Nephron progenitor cell (in vitro differentiated cells): ENCODE measurements at regions not wholly inside any gene's neighbourhood (a gene's known extent, or its start where the extent isn't known, plus 50 kb on each side); places are given as distances from the start of the nearest gene placed in this dataset.

Source experiments
- DNase-seq: peaks from one replicate; pipeline ENCODE4 v3.0.0; 2021
- H3K27ac Mint-ChIP-seq: 2 replicates; pipeline ENCODE4 v1.8.0; 2021; ENCODE audit warnings: mild to moderate bottlenecking, moderate library complexity, mixed read lengths
- H3K27me3 Mint-ChIP-seq: 2 replicates; pipeline ENCODE4 v1.8.0; 2021; ENCODE audit warnings: mild to moderate bottlenecking, low read depth, mixed read lengths; ENCODE audit not compliant: poor library complexity
- H3K36me3 Mint-ChIP-seq: 2 replicates; pipeline ENCODE4 v1.8.0; 2021; ENCODE audit warnings: low read depth, mixed read lengths
- H3K4me1 Mint-ChIP-seq: 2 replicates; pipeline ENCODE4 v1.8.0; 2021; ENCODE audit warnings: mixed read lengths
- H3K4me3 Mint-ChIP-seq: 2 replicates; pipeline ENCODE4 v1.8.0; 2021; ENCODE audit warnings: mild to moderate bottlenecking, moderate library complexity, mixed read lengths
- H3K9me3 Mint-ChIP-seq: 2 replicates; pipeline ENCODE4 v1.8.0; 2021; ENCODE audit warnings: mild to moderate bottlenecking, moderate library complexity, mixed read lengths
- CTCF ChIP-seq: fragments of 200-600 bp; sonication (generic); IDR thresholded peaks from 2 replicates; pipeline ENCODE4 v1.5.0; 2021; ENCODE audit warnings: antibody characterized with exemption

- H3K4me3 Mint-ChIP-seq = no peak overlapping the region
- H3K9me3 Mint-ChIP-seq = no peaks in the 10 kb centered on the region
- DNase-seq = no peak
- no peak for TF ChIP-seq CTCF
- H3K27me3 Mint-ChIP-seq = no peaks in the 10 kb centered on the region
- H3K36me3 Mint-ChIP-seq = no peaks in the 10 kb centered on the region
- peaks cover 8% of the 10 kb centered on the region for H3K4me1 Mint-ChIP-seq
- no peak overlapping the region for H3K27ac Mint-ChIP-seq
Measured at GRCh38 chr5:158369241-158369640, 510.3 kb upstream of the CLINT1 start.

GRCh38 chr5:158368686-158369085 lies 509.7 kb upstream of the CLINT1 start:
- Mint-ChIP-seq H3K4me1 (peaks cover 4% of the 10 kb centered on the region), H3K9me3 (no peaks in the 10 kb centered on the region), H3K36me3 (no peaks in the 10 kb centered on the region), H3K27ac (no peak overlapping the region), H3K4me3 (no peak overlapping the region), H3K27me3 (no peaks in the 10 kb centered on the region)
- DNase-seq = no peak
- TF ChIP-seq CTCF = no peak

GRCh38 chr5:158364367-158364766 lies 505.4 kb upstream of the CLINT1 start:
- Mint-ChIP-seq H3K36me3 (no peaks in the 10 kb centered on the region), H3K9me3 (no peaks in the 10 kb centered on the region), H3K4me3 (no peak overlapping the region), H3K4me1 (no peaks in the 10 kb centered on the region), H3K27me3 (no peaks in the 10 kb centered on the region), H3K27ac (no peak overlapping the region)
- no peak for DNase-seq
- no peak for TF ChIP-seq CTCF

- H3K36me3 Mint-ChIP-seq = peaks cover 12% of the 10 kb centered on the region
- no peak for TF ChIP-seq CTCF
- no peak for DNase-seq
- H3K4me1 Mint-ChIP-seq = peaks cover 15% of the 10 kb centered on the region
- H3K9me3 Mint-ChIP-seq = peaks cover 18% of the 10 kb centered on the region
- no peaks in the 10 kb centered on the region for H3K27me3 Mint-ChIP-seq
- no peak overlapping the region for H3K4me3 Mint-ChIP-seq
- no peak overlapping the region for H3K27ac Mint-ChIP-seq
Measured at GRCh38 chr5:158354958-158355357, 496.0 kb upstream of the CLINT1 start.

GRCh38 chr5:158351485-158352125 lies 492.7 kb upstream of the CLINT1 start:
- DNase-seq = no peak
- H3K27ac Mint-ChIP-seq = no peak overlapping the region
- H3K4me1 Mint-ChIP-seq = peaks cover 21% of the 10 kb centered on the region
- H3K9me3 Mint-ChIP-seq = peaks cover 22% of the 10 kb centered on the region
- H3K27me3 Mint-ChIP-seq = peaks cover 4% of the 10 kb centered on the region
- peaks cover 16% of the 10 kb centered on the region for H3K36me3 Mint-ChIP-seq
- H3K4me3 Mint-ChIP-seq = no peak overlapping the region
- TF ChIP-seq CTCF = no peak

GRCh38 chr5:158349987-158350386 lies 491.0 kb upstream of the CLINT1 start:
- Mint-ChIP-seq H3K9me3 (peaks cover 28% of the 10 kb centered on the region), H3K27ac (no peak overlapping the region), H3K27me3 (peaks cover 4% of the 10 kb centered on the region), H3K4me1 (peaks cover 17% of the 10 kb centered on the region), H3K4me3 (no peak overlapping the region), H3K36me3 (peaks cover 18% of the 10 kb centered on the region)
- TF ChIP-seq CTCF = no peak
- DNase-seq = no peak
